ENCODE measurements at regions not wholly inside any gene's neighbourhood (a gene's known extent, or its start where the extent isn't known, plus 50 kb on each side); places are given as distances from the start of the nearest gene placed in this dataset.
"Not testable (repeated sequence)": the region's sequence is repeated elsewhere in the genome, so short reads cannot be mapped to it uniquely, and the experiment has no call there.

GRCh38 chr16:21361612-21362227 is 83.6 kb upstream of the CRYM start:
- DNase-seq, result not testable (repeated sequence)

- not testable (repeated sequence) for DNase-seq
Observed at GRCh38 chr16:21361045-21361444, 83.0 kb upstream of the CRYM start.

- DNase-seq, result not testable (repeated sequence)
Observed at GRCh38 chr16:21359513-21359912, 81.4 kb upstream of the CRYM start.

- peak; percentile 47 to 76 (median 72) for DNase-seq
Observed at GRCh38 chr16:21358261-21358795, 80.2 kb upstream of the CRYM start.

GRCh38 chr16:21356308-21356707 is 78.2 kb upstream of the CRYM start:
- DNase-seq, result peak; percentile 60 to 70 (median 61)

- not testable (repeated sequence) for DNase-seq
Observed at GRCh38 chr16:21351433-21351832, 73.3 kb upstream of the CRYM start.

GRCh38 chr16:21350851-21351250 is 72.8 kb upstream of the CRYM start:
- DNase-seq, result not testable (repeated sequence)

- not testable (repeated sequence) for DNase-seq
Observed at GRCh38 chr16:21349336-21349735, 71.2 kb upstream of the CRYM start.

GRCh38 chr16:21348815-21349214 is 70.7 kb upstream of the CRYM start:
- not testable (repeated sequence) for DNase-seq

GRCh38 chr16:21347538-21347937 is 69.4 kb upstream of the CRYM start:
- not testable (repeated sequence) for DNase-seq

GRCh38 chr16:21346756-21347491 is 68.8 kb upstream of the CRYM start:
- not testable (repeated sequence) for DNase-seq

- not testable (repeated sequence) for DNase-seq
Observed at GRCh38 chr16:21344361-21344912, 66.3 kb upstream of the CRYM start.

- DNase-seq, result no peak
Observed at GRCh38 chr16:21341101-21341500, 63.0 kb upstream of the CRYM start.

GRCh38 chr16:21339941-21340340 is 61.9 kb upstream of the CRYM start:
- no peak for DNase-seq

- no peak for DNase-seq
Observed at GRCh38 chr16:21339269-21339641, 61.2 kb upstream of the CRYM start.

- DNase-seq, result no peak
Observed at GRCh38 chr16:21338537-21339268, 60.6 kb upstream of the CRYM start.

GRCh38 chr16:21336231-21336630 is 58.1 kb upstream of the CRYM start:
- no peak for DNase-seq

GRCh38 chr16:21334188-21335146 is 56.4 kb upstream of the CRYM start:
- DNase-seq, result not testable (repeated sequence)

- DNase-seq, result not testable (repeated sequence)
Observed at GRCh38 chr16:21333683-21334082, 55.6 kb upstream of the CRYM start.
